Fibroblast of upper back skin (primary cell): ENCODE measurements at regions not wholly inside any gene's neighbourhood (a gene's known extent, or its start where the extent isn't known, plus 50 kb on each side); places are given as distances from the start of the nearest gene placed in this dataset.
A peak's percentile ranks its signal among the peaks of the same experiment; 100 is the strongest.
"Not testable (repeated sequence)": the region's sequence is repeated elsewhere in the genome, so short reads cannot be mapped to it uniquely, and the experiment has no call there.

Experiments
- DNase-seq: peaks from one replicate; pipeline ENCODE4 v3.0.0-alpha.2; 2013

- no peak for DNase-seq
Measured at GRCh38 chr12:11980115-11980514, 90.6 kb upstream of the BCL2L14 start.

- DNase-seq: peak; percentile 40
Measured at GRCh38 chr12:11981121-11981733, 89.5 kb upstream of the BCL2L14 start.

GRCh38 chr12:11984417-11984816, 86.3 kb upstream of the BCL2L14 start:
- DNase-seq: no peak

GRCh38 chr12:11986165-11986564, 84.6 kb upstream of the BCL2L14 start:
- DNase-seq: no peak

- peak; percentile 37 for DNase-seq
Measured at GRCh38 chr12:11987901-11988300, 82.8 kb upstream of the BCL2L14 start.

GRCh38 chr12:11991604-11992003, 79.1 kb upstream of the BCL2L14 start:
- DNase-seq: peak; percentile 38

- DNase-seq: no peak
Measured at GRCh38 chr12:11992515-11992914, 78.2 kb upstream of the BCL2L14 start.

- DNase-seq: not testable (repeated sequence)
Measured at GRCh38 chr12:11998307-11998943, 72.3 kb upstream of the BCL2L14 start.

GRCh38 chr12:11998944-11999315, 71.8 kb upstream of the BCL2L14 start:
- DNase-seq: no peak

GRCh38 chr12:12003609-12004008, 67.1 kb upstream of the BCL2L14 start:
- DNase-seq: no peak

GRCh38 chr12:12004524-12004923, 66.2 kb upstream of the BCL2L14 start:
- DNase-seq: no peak

GRCh38 chr12:12007001-12007712, 63.6 kb upstream of the BCL2L14 start:
- peak; percentile 48 for DNase-seq

- no peak for DNase-seq
Measured at GRCh38 chr12:12007713-12008231, 63.0 kb upstream of the BCL2L14 start.

- no peak for DNase-seq
Measured at GRCh38 chr12:12008232-12008850, 62.4 kb upstream of the BCL2L14 start.

GRCh38 chr12:12008931-12009611, 61.7 kb upstream of the BCL2L14 start:
- no peak for DNase-seq

- DNase-seq: not testable (repeated sequence)
Measured at GRCh38 chr12:12009749-12010276, 60.9 kb upstream of the BCL2L14 start.

GRCh38 chr12:12010277-12011039, 60.3 kb upstream of the BCL2L14 start:
- peak; percentile 88 for DNase-seq

- DNase-seq: no peak
Measured at GRCh38 chr12:12011880-12012260, 58.9 kb upstream of the BCL2L14 start.

GRCh38 chr12:12015073-12015685, 55.6 kb upstream of the BCL2L14 start:
- no peak for DNase-seq

- DNase-seq: no peak
Measured at GRCh38 chr12:12016284-12017100, 54.2 kb upstream of the BCL2L14 start.
